ENCODE measurements at regions not wholly inside any gene's neighbourhood (a gene's known extent, or its start where the extent isn't known, plus 50 kb on each side); places are given as distances from the start of the nearest gene placed in this dataset.

GRCh38 chr18:47628893-47629292 is 301.6 kb downstream of the SMAD2 start:
- TF ChIP-seq EGR1 (IDR thresholded peaks at IDR 0.05) (no peak), YY1 (IDR thresholded peaks at IDR 0.05; ENCODE audit: low read depth) (no peak), USF1 (IDR thresholded peaks at IDR 0.05) (no peak), TAF1 (IDR thresholded peaks at IDR 0.05; ENCODE audit: low read depth) (no peak), RAD21 (IDR thresholded peaks at IDR 0.05; ENCODE audit: low read depth) (no peak), REST (IDR thresholded peaks at IDR 0.05; ENCODE audit: low read depth) (no peak), TCF12 (IDR thresholded peaks at IDR 0.05; ENCODE audit: low read depth) (no peak), EP300 (IDR thresholded peaks at IDR 0.05; ENCODE audit: borderline replicate concordance) (no peak), TEAD4 (IDR thresholded peaks at IDR 0.05) (no peak), CREB1 (IDR thresholded peaks at IDR 0.05; ENCODE audit: low read depth) (no peak)
- TF ChIP-seq, protein P1, sequence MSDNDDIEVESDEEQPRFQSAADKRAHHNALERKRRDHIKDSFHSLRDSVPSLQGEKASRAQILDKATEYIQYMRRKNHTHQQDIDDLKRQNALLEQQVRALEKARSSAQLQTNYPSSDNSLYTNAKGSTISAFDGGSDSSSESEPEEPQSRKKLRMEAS (IDR thresholded peaks at IDR 0.05) = no peak
